ENCODE measurements at regions not wholly inside any gene's neighbourhood (a gene's known extent, or its start where the extent isn't known, plus 50 kb on each side); places are given as distances from the start of the nearest gene placed in this dataset.

DNA sequence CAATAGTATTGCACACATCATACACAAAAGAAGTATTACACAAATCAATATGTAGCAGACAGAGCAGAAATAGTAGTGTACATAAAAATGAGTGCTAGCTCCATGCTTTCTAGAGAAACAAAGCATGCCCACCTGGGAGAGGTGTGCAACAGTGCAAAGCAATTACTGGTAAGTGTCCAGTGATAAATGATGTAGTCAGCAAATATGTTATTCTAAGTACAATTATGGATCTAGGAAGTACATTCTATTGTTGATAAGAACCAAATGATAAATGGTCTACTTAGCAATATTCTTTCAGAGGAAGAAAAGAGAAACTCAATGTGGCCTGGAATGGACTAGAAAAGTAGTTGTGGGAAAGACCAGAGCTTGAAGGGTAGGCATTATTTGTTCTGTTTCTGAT, 188.6 kb downstream of the HINT1 start:
- no peak for TF ChIP-seq EZH2 (IDR thresholded peaks at IDR 0.05; ENCODE audit: borderline replicate concordance, low read length)
- TF ChIP-seq, protein P1, sequence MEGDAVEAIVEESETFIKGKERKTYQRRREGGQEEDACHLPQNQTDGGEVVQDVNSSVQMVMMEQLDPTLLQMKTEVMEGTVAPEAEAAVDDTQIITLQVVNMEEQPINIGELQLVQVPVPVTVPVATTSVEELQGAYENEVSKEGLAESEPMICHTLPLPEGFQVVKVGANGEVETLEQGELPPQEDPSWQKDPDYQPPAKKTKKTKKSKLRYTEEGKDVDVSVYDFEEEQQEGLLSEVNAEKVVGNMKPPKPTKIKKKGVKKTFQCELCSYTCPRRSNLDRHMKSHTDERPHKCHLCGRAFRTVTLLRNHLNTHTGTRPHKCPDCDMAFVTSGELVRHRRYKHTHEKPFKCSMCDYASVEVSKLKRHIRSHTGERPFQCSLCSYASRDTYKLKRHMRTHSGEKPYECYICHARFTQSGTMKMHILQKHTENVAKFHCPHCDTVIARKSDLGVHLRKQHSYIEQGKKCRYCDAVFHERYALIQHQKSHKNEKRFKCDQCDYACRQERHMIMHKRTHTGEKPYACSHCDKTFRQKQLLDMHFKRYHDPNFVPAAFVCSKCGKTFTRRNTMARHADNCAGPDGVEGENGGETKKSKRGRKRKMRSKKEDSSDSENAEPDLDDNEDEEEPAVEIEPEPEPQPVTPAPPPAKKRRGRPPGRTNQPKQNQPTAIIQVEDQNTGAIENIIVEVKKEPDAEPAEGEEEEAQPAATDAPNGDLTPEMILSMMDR (IDR thresholded peaks at IDR 0.05; ENCODE audit: low read length): no peak
